Trophoblast cell (in vitro differentiated cells and primary cell): ENCODE measurements at regions not wholly inside any gene's neighbourhood (a gene's known extent, or its start where the extent isn't known, plus 50 kb on each side); places are given as distances from the start of the nearest gene placed in this dataset.

Experiments
- DNase-seq, 2 donors: peaks; one replicate each; pipeline ENCODE4 v3.0.0-alpha.2; 2016
- H2AFZ ChIP-seq: 2 replicates; pipeline ENCODE4 v1.6.1; 2013; ENCODE audit warnings: low read length, moderate library complexity, mild to moderate bottlenecking; ENCODE audit not compliant: insufficient read depth, poor library complexity
- H2AK5ac ChIP-seq: 2 replicates; pipeline ENCODE4 v1.6.1; 2013; ENCODE audit warnings: mild to moderate bottlenecking, low read length
- H2BK120ac ChIP-seq: 2 replicates; pipeline ENCODE4 v1.6.1; 2013; ENCODE audit warnings: low read length, mild to moderate bottlenecking, moderate library complexity; ENCODE audit not compliant: insufficient read depth, poor library complexity
- H2BK12ac ChIP-seq: 2 replicates; pipeline ENCODE4 v1.6.1; 2013; ENCODE audit warnings: mild to moderate bottlenecking, low read length, moderate library complexity
- H2BK5ac ChIP-seq: 2 replicates; pipeline ENCODE4 v1.6.1; 2013; ENCODE audit warnings: low read length, low read depth, moderate library complexity, mild to moderate bottlenecking; ENCODE audit not compliant: poor library complexity
- H3K14ac ChIP-seq: 2 replicates; pipeline ENCODE4 v1.6.1; 2013; ENCODE audit warnings: mild to moderate bottlenecking, low read length
- H3K18ac ChIP-seq: 2 replicates; pipeline ENCODE4 v1.6.1; 2013; ENCODE audit warnings: mild to moderate bottlenecking, low read length
- H3K23ac ChIP-seq: 2 replicates; pipeline ENCODE4 v1.6.1; 2013; ENCODE audit warnings: low read length
- H3K27ac ChIP-seq: 2 replicates; pipeline ENCODE4 v1.5.1; 2013; ENCODE audit warnings: low read depth, mild to moderate bottlenecking, inconsistent platforms, low read length, moderate library complexity
- H3K27me3 ChIP-seq: 2 replicates; pipeline ENCODE4 v1.6.1; 2013; ENCODE audit warnings: inconsistent platforms, mild to moderate bottlenecking, low read length, moderate library complexity; ENCODE audit not compliant: insufficient read depth
- H3K36me3 ChIP-seq, 2 experiments: 1 replicate in 1 of 2; 2 replicates in 1 of 2; pipeline ENCODE4 v1.6.1; 2013; ENCODE audit warnings: low read length in 2 of 2, mild to moderate bottlenecking in 2 of 2, moderate library complexity in 1 of 2; ENCODE audit not compliant: insufficient read depth in 2 of 2, control insufficient read depth in 1 of 2
- H3K4ac ChIP-seq: 2 replicates; pipeline ENCODE4 v1.6.1; 2013; ENCODE audit warnings: low read depth, mild to moderate bottlenecking, low read length, moderate library complexity
- H3K4me1 ChIP-seq, 2 experiments: 1 replicate in 1 of 2; 2 replicates in 1 of 2; pipeline ENCODE4 v1.6.1; 2013; ENCODE audit warnings: low read length in 2 of 2, mild to moderate bottlenecking in 2 of 2, moderate library complexity in 1 of 2; ENCODE audit not compliant: insufficient read depth in 2 of 2, control insufficient read depth in 1 of 2
- H3K4me2 ChIP-seq: 2 replicates; pipeline ENCODE4 v1.6.1; 2013; ENCODE audit warnings: inconsistent platforms, mild to moderate bottlenecking, low read length, moderate library complexity
- H3K4me3 ChIP-seq: 2 replicates; pipeline ENCODE4 v1.5.1; 2013; ENCODE audit warnings: mild to moderate bottlenecking, low read depth, low read length, inconsistent platforms
- H3K79me1 ChIP-seq: one replicate; pipeline ENCODE4 v1.6.1; 2013; ENCODE audit warnings: low read length
- H3K79me2 ChIP-seq: 2 replicates; pipeline ENCODE4 v1.6.1; 2013; ENCODE audit warnings: low read length, mild to moderate bottlenecking; ENCODE audit not compliant: control insufficient read depth, insufficient read depth, poor library complexity
- H3K9ac ChIP-seq: 2 replicates; pipeline ENCODE4 v1.6.1; 2013; ENCODE audit warnings: mild to moderate bottlenecking, low read length
- H3K9me3 ChIP-seq: 2 replicates; pipeline ENCODE4 v1.6.1; 2013; ENCODE audit warnings: low read depth, mild to moderate bottlenecking, control low read depth, inconsistent platforms, low read length; ENCODE audit not compliant: insufficient read depth
- H4K12ac ChIP-seq: 2 replicates; pipeline ENCODE4 v1.6.1; 2013; ENCODE audit warnings: low read depth, mild to moderate bottlenecking, low read length, moderate library complexity
- H4K8ac ChIP-seq: 2 replicates; pipeline ENCODE4 v1.6.1; 2013; ENCODE audit warnings: low read depth, mild to moderate bottlenecking, low read length, moderate library complexity
- H4K91ac ChIP-seq: one replicate; pipeline ENCODE4 v1.6.1; 2013; ENCODE audit warnings: low read depth, mild to moderate bottlenecking, low read length, moderate library complexity
- WGBS: extraction: QIAGEN DNeasy Blood & Tissue Kit; methylation state at CpG from one replicate; pipeline ENCODE4 v1.1.7; 2013; ENCODE audit warnings: missing lambda C conversion rate; ENCODE audit not compliant: insufficient read length, insufficient coverage; ENCODE audit errors: extremely low coverage; 5-methylcytosine and 5-hydroxymethylcytosine counted together

- no peaks in the 10 kb centered on the region for H3K79me1 ChIP-seq
- no peaks in the 10 kb centered on the region for H3K9me3 ChIP-seq
- H3K36me3 ChIP-seq: no peaks in the 10 kb centered on the region
- no peak for DNase-seq
- H2BK12ac ChIP-seq: no peak overlapping the region
- no peak overlapping the region for H3K18ac ChIP-seq
- H3K79me2 ChIP-seq: no peaks in the 10 kb centered on the region
- H3K23ac ChIP-seq: no peak overlapping the region
- H3K4me2 ChIP-seq: no peak overlapping the region
- no peak overlapping the region for H2BK5ac ChIP-seq
- H3K4me3 ChIP-seq: no peak overlapping the region
- H3K9ac ChIP-seq: no peak overlapping the region
- no peaks in the 10 kb centered on the region for H3K27me3 ChIP-seq
- no peak overlapping the region for H4K8ac ChIP-seq
- H4K91ac ChIP-seq: no peak overlapping the region
- no peak overlapping the region for H2AK5ac ChIP-seq
- H4K12ac ChIP-seq: no peak overlapping the region
- no peak overlapping the region for H2AFZ ChIP-seq
- H2BK120ac ChIP-seq: no peak overlapping the region
- H3K4ac ChIP-seq: no peak overlapping the region
- H3K14ac ChIP-seq: no peak overlapping the region
- no peaks in the 10 kb centered on the region for H3K4me1 ChIP-seq
- no peak overlapping the region for H3K27ac ChIP-seq
Observed at GRCh38 chr14:85883101-85883500, 353.2 kb downstream of the FLRT2 start.

- DNase-seq: no peak
Observed at GRCh38 chr14:85881935-85882334, 352.0 kb downstream of the FLRT2 start.

DNA sequence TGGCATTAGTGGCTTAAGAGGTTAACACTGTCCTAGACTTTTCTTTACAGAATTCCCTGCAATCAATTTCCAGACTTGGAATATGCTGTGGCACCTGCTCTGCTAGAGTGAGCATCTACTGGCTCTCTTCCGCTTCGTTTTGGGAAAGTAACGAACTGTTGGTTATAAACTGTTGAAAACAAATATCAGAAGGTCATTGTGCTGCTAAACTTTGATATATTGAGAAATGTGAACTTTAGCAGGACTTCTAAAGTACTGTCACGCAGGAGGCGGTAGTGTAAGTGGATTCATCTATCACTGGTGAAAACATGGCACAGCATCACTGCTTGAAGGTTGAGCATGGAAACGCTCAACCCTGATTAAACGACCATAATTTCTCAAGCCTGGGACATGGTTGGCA is 348.9 kb downstream of the FLRT2 start:
- no peak overlapping the region for H4K8ac ChIP-seq
- no CpG with 5 or more reads among the region's 7 CpGs for WGBS
- H3K4me2 ChIP-seq: no peak overlapping the region

More at GRCh38 chr14:85881935-85882334, 352.0 kb downstream of the FLRT2 start:
- no peaks in the 10 kb centered on the region for H3K9me3 ChIP-seq
- no peak overlapping the region for H3K18ac ChIP-seq
- no peak overlapping the region for H4K12ac ChIP-seq
- no peak overlapping the region for H4K8ac ChIP-seq
- no peak overlapping the region for H2AFZ ChIP-seq
- no peaks in the 10 kb centered on the region for H3K79me1 ChIP-seq
- H3K9ac ChIP-seq: no peak overlapping the region
- no peaks in the 10 kb centered on the region for H3K27me3 ChIP-seq
- H3K36me3 ChIP-seq: no peaks in the 10 kb centered on the region
- H2BK120ac ChIP-seq: no peak overlapping the region
- no peaks in the 10 kb centered on the region for H3K4me1 ChIP-seq
- no peak overlapping the region for H4K91ac ChIP-seq
- H3K4ac ChIP-seq: no peak overlapping the region
- H3K4me2 ChIP-seq: no peak overlapping the region
- H3K23ac ChIP-seq: no peak overlapping the region
- H3K79me2 ChIP-seq: no peaks in the 10 kb centered on the region
- H3K27ac ChIP-seq: no peak overlapping the region
- no peak overlapping the region for H2BK12ac ChIP-seq
- no CpG with 5 or more reads among the region's 2 CpGs for WGBS
- no peak overlapping the region for H2BK5ac ChIP-seq
- no peak overlapping the region for H3K4me3 ChIP-seq
- H2AK5ac ChIP-seq: no peak overlapping the region
- H3K14ac ChIP-seq: no peak overlapping the region

GRCh38 chr14:85873006-85873405 is 343.1 kb downstream of the FLRT2 start:
- Histone ChIP-seq H3K23ac (no peak overlapping the region), H3K27ac (no peak overlapping the region), H4K8ac (no peak overlapping the region), H3K4me1 (no peaks in the 10 kb centered on the region), H3K14ac (no peak overlapping the region), H4K91ac (no peak overlapping the region), H2AFZ (no peak overlapping the region), H2BK5ac (no peak overlapping the region), H3K4me2 (no peak overlapping the region), H3K9ac (no peak overlapping the region), H4K12ac (no peak overlapping the region), H3K4ac (no peak overlapping the region), H2AK5ac (no peak overlapping the region), H2BK120ac (no peak overlapping the region), H3K4me3 (no peak overlapping the region), H3K18ac (no peak overlapping the region), H2BK12ac (no peak overlapping the region), H3K27me3 (no peaks in the 10 kb centered on the region), H3K36me3 (no peaks in the 10 kb centered on the region), H3K9me3 (no peaks in the 10 kb centered on the region), H3K79me1 (no peaks in the 10 kb centered on the region), H3K79me2 (no peaks in the 10 kb centered on the region)
- WGBS: no CpG with 5 or more reads among the region's 6 CpGs
- no peak for DNase-seq

More for the DNA sequence above, 348.9 kb downstream of the FLRT2 start:
- H3K4me3 ChIP-seq: no peak overlapping the region
- H3K36me3 ChIP-seq: no peaks in the 10 kb centered on the region
- no peak overlapping the region for H2BK120ac ChIP-seq
- H3K27ac ChIP-seq: no peak overlapping the region
- no peaks in the 10 kb centered on the region for H3K4me1 ChIP-seq
- H2AK5ac ChIP-seq: no peak overlapping the region
- H3K4ac ChIP-seq: no peak overlapping the region
- no peak overlapping the region for H4K91ac ChIP-seq
- no peak overlapping the region for H2AFZ ChIP-seq
- no peaks in the 10 kb centered on the region for H3K9me3 ChIP-seq
- no peak overlapping the region for H3K9ac ChIP-seq
- H2BK12ac ChIP-seq: no peak overlapping the region
- no peaks in the 10 kb centered on the region for H3K79me1 ChIP-seq
- H3K79me2 ChIP-seq: no peaks in the 10 kb centered on the region
- H4K12ac ChIP-seq: no peak overlapping the region
- no peak overlapping the region for H2BK5ac ChIP-seq
- H3K14ac ChIP-seq: no peak overlapping the region
- H3K18ac ChIP-seq: no peak overlapping the region
- H3K23ac ChIP-seq: no peak overlapping the region
- H3K27me3 ChIP-seq: no peaks in the 10 kb centered on the region
- no peak for DNase-seq
